Stimulated activated CD4-positive, alpha-beta T cell treated with anti-CD3 and anti-CD28 coated beads, TNF-alpha, amount 100 ng/mL, for 48 hours (primary cell): ENCODE measurements at regions not wholly inside any gene's neighbourhood (a gene's known extent, or its start where the extent isn't known, plus 50 kb on each side); places are given as distances from the start of the nearest gene placed in this dataset.
"Not testable (repeated sequence)": the region's sequence is repeated elsewhere in the genome, so short reads cannot be mapped to it uniquely, and the experiment has no call there.

Experiments used
- DNase-seq, 3 donors: peaks; one replicate each; pipeline ENCODE4 v3.0.0-alpha.2; 2020; ENCODE audit warnings: low read depth in 3 of 3

DNA sequence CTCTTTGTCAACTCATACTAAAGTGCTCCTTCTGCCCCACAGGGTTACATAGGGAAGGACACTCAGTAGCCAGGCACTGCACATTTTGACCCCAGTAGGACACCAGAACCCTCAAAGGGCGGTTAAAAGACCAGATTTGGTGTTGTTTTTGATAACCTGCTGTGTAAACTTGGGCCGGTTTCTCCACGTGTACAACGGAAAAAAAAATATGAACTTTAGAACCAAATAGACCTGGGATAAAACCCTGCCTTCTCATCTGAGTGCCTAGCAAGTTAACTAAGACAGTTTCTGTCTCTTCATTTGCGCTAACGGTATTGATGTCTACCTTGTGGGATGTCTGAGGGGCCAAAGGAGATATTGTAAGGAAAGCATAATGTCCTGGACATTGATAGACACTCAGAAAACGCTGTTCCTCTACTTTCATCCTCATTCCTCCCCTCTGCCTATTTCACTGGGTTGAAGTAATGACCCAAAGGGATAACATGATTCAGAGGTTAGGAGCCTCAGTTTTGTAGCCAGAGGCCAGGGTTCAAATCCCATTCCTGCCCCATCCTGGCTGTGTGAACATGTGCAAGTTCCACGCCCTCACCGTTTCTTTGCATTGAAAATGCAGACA lies 155.9 kb upstream of the LPP start:
- no peak for DNase-seq

DNA sequence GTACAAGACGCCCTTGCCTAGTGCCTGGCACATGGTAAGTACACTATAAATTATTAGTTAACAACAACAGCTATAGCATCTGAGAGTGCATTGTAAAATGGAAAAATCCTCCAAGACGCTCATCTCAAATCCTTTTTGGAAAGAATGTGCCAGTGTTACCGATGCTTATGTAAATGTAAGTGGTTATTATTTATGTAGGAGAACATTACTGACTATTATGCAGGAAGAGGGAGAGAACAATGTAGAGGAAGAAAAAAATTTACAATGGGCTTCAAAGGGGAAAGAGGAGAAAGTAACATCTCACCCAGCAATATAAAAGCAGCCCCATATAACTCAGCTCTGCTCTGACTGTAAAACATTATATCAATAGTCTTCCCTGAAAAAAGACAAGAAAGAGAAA lies 155.3 kb upstream of the LPP start:
- no peak for DNase-seq

DNA sequence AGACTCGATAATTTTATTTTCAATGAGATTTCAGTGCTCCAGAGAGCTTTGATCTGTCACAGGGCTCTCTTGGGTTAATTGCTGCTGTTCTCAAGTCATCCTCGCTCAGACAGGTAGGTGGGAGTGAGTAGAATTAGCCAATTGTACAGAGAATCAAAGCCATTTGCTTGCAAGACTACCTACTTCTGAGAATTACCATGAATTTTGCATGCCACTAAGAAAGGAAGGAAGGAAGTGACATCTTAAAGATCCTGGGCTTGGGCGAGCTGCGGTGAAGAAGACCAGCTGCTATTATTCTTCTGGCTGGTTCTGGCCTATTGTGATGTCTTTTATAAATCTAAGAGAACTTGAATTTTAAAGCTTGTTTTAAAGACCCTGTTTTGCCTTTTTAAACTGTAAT lies 154.1 kb upstream of the LPP start:
- no peak for DNase-seq

DNA sequence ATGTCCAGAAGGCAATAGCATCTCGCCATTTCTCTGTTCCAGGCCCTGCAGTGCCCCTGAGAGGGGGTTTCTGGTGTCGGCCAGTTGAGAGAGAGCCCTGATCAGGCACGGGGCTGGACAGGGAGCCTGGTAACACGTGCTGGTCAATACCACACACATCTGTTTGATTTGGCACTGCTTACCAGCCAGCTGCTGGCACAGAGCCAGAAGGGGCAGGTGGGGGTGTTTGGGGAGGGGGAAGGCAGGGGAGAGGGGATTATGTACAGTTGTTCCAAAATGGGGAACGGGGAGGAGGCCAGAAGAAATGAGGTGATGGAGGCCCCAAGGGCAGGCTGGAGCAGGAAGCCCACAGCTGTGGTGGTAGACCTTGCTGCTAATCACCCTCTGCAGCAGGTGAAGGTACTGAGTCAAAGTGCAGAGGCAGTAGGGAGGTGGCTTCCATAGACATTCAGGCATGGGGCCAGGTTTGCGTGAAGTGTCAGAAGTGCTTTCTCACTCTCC lies 153.5 kb upstream of the LPP start:
- DNase-seq, result no peak

DNA sequence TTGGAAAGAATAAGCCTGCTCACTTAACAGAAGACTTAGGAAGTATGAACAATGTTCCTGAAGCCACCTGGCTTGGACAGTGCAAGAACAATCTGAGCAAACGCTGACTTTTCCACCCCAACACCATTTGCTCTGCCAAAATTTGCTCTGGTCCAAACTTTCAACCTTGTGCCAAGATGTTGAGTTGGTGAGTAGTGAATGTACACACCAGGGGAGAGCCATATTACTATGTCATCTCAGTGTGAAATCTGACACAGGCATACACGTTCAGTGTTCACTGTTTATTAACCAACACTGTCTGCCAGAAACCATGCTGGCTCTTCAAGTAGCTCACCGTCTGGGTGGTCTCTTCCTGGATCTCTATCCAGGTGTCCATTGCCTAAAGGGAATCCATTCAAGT lies 152.9 kb upstream of the LPP start:
- DNase-seq, result no peak

DNA sequence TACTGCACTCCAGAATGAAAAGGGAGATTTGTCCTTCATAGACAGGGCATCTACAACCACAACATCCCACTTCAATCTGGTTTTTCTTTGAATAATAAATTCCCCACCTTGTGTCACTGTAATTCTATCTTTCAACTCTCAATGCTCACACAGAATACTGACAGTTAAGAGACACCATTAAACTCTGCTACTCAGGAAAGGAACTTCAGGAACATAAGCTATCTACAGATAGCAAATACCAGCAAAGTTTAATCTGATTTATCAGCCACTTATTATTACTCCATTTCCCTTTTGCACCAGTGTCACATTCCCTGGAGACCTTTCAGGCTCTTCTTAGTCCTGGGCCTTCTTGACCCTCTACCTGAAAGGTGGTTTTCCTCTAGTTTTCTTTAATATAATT lies 152.0 kb upstream of the LPP start:
- DNase-seq, result no peak

DNA sequence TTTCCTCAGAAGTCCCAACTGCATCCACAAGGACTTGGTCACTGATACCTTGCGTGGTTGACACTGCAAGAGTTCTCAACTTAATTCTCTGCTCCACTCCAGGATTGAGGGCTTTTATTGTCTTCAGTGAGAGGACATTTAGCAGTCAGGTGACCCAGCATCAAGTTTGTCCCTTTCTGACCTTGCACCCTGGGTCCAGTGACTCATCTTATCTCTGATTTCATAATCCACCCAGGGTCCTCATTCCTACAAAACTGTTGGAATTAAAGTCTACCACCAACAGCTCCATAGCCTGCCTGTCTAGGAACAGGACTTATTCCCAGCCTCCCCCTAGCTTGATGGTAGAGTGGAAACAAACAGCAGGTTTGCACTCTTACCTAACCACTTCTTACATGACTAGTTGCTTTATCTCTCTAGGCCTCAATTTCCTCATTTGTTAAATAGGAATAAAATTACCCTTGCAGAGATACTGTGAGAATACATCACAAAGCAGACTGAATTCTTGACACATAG lies 151.3 kb upstream of the LPP start:
- no peak for DNase-seq

DNA sequence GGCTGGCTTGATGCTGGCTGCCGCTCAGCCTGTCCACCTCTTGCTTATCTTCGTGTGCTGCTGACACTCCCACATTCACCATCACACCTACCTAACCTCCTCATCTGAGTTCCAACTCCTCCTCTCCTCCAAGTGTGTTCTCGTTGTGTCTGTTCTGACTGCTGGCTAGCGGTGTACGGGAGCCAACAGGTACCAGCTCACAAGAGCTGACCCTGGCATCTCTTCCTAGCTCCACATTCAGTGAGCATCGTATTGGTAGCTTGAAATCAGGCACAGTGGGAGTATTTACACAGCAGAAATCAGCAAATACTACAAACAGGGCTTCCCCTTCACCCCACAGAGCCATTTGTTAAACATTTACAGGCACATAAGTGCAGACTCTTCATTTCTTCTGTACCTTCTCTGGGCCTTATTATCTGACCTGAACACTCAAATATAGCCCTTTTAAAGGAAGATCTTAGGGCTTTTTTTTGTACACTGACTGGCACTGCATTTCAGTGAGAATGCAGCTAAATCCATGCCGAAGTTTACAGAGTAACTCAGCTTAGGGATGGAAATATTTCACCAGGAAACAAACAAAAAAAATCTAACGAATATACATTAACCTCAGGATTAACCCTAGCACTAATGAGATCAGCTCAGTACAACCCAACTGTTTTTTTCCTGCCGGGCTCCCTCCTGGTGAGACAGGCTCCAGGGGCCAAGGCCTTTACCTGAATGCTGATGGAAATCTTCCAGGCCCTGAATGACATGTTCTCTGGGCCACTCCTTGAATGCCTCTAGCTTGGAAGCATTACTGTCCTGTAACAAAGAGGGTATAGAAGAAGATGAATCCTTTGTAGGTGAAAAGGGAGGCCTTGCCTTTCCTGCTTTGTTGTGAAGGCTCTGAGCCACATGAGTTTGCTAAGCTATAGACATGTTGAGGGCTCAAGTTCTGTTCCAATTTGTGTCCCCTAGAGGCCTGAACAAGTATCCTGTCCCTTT lies 150.5 kb upstream of the LPP start:
- DNase-seq, result no peak

DNA sequence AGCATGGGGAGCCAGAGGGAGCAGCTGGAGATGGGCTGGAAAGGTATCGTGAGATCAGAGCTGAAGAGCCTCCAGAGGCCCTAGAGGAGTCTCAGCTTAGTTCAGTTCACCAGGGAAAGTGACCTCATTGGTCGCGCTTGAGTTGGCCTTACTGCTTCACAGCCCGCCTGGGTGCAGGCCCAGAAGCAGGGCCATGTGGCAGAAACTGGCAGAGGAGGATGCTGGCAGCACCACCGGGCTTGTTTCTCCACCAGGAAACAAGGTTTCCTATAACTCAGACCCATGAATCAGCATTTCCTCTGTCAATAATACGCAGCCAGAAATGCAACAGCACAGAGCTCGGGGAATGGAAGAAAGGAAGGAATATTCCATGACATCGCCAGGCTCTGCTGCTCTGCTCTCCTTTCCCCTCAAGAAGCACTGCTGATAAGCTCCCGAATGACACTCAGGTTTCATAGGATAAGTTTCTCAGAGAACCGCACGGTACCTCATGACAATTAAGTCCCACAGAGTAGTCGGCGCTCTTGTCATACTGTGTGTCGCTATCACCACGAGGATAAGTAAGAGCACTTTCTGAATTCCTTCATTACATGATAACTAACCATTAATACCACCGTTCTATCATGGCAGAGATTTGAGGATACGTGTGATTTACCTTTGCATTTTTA lies 147.1 kb upstream of the LPP start:
- DNase-seq, result no peak

DNA sequence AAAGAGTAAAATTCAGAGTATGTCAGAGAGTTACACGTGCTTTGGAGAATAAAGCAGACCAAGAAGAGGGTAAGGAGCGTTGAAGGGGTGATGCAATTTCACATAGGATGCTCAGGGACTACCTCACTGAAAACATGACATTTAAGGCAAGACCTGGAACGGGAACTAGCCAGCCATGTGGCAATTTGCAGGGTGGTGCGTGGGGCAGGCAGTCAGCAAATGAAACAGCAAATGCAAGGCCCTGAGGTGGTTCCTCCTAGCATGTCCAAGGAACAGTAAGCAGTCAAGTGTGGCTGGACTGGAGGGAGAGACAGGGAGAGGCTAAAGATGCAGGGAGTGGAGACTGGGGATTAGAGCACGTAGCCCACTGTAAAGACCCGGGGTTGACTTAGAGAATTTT lies 146.1 kb upstream of the LPP start:
- DNase-seq, result no peak

DNA sequence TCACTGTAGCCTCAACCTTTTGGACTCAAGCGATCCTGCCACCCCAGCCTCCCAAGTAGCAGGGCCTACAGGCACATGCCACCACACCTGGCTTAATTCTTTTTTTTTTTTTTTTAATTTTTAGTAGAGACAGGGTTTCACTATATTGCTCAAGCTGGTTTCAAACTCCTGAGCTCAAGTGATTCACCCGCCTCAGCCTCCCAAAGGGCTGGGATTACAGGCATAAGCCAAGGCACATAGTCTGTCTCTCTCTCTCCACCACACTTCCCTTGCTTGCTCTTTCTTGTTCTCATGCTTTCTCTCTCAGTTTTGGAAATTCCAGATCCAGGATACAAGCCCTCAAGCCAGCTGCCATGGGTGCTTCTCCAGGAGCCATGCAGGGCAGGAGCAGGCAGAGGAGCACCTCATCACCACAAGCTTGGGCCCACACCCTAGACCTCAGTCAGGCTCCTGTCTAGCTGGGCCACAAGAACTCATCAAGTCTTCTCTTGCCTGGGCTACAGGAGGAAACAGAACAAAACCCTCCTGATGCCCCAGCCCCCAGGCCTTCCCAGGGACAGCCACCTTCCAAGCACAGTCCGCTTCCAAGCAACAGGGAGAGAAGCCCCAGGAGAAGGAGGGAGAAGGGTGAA lies 145.3 kb upstream of the LPP start:
- DNase-seq, result no peak

DNA sequence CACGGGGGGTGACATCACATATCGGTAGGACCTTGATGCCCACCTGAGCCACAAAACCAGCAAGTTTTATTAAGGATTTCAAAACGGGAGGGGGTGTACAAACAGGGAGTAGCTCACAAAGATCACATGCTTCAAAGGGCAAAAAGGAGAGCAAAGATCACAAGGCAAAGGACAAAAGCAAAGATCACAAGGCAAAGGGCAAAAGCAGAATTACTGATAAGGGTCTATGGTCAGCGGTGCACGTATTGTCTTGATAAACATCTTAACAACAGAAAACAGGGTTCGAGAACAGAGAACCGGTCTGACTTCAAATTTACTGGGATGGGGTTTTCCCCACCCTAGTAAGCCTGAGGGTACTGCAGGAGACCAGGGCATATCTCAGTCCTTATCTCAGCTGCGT lies 143.5 kb upstream of the LPP start:
- no peak for DNase-seq

DNA sequence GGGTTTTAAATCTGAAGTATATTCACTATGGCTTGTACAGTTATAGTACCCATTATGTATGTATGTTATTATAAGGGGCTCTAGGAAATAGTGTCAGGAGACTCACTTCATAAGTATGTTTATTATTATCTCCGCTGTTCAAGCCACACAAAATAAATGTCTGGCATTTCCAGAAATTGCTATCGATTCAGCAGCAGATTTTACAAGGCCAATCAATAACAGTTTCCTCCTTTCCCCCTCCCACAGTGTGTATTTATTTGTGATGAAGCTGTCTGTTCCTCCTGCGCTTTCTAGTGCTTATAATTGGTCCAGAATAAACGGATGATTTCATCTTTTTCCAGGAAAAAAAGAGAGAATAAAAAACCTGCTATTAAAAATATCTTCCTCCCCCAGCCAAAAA lies 134.2 kb upstream of the LPP start:
- DNase-seq, result no peak

DNA sequence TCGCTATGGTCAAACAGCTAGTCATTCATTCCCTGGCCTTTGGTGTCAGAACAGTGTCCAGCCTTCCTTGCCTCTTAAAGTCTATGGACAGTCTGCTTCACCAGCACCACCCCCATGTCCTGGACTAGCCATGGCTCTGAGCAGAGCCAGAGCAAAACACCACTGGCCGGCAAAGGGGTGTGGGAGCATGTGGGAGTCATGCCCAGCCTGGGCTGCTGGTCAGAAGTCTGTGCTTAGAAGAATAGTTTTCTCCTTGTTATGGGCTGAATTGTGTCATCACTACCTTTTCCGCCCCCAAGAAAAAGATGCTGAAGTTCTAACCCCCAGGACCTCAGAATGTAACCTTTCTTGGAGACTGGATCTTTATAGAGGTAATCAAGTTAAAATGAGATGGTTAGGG lies 132.9 kb upstream of the LPP start:
- no peak for DNase-seq

DNA sequence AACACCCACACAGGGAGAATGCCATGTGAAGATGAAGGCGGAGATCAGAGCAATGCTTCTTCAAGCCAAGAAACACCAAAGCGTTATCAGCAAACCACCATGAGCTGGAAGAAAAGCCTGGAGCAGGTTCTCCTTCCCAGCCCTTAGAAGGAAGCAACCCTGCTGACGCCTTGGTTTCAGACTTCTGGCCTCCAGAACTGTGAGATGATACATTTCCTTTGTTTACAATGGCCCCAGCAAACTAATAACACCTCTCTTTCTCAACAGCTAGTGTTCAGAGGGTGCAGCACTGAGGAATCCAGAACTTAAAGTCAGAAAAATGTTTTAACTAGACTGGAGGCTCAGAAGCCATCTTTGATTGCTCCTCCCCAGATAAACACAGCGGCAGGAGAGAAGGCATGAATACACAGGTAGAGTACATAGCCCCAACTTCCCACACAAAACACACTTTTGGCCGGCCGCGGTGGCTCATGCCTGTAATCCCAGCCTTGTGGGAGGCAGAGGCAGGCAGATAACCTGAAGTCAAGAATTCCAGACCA lies 132.4 kb upstream of the LPP start:
- DNase-seq, result no peak

DNA sequence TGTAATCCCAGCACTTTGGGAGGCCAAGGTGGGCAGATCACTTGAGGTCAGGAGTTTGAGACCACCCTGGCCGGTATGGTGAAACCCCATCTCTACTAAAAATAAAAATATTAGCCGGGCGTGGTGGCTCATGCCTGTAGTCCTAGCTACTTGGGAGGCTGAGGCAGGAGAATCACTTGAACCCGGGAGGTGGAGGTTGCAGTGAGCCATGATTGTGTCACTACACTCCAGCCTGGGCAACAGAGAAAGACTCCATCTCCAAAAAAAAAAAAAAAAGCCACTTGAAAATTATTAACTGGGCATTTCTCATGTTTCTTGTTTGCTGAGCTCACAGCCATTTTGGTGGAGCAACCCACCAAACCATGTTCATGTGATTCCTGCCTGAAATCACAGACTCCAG lies 131.1 kb upstream of the LPP start:
- not testable (repeated sequence) for DNase-seq

DNA sequence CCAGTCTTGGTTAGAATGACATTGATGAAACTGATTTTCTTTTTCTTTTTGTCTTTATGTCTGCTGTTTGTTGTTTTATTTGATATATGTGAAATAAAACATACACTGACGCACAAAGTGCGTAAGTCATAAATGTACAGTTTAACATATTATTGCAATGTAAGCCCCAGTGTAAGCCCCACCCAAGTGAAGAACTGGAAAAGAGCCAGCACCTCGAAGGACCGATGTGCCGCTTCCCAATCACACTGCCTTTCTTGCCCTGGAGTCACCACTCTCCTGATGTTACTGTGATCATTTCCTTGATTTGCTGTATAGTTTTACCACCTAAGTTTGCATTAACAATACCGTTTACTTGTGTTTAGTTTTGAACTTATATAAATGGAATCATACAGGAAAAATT lies 128.4 kb upstream of the LPP start:
- DNase-seq, result no peak

DNA sequence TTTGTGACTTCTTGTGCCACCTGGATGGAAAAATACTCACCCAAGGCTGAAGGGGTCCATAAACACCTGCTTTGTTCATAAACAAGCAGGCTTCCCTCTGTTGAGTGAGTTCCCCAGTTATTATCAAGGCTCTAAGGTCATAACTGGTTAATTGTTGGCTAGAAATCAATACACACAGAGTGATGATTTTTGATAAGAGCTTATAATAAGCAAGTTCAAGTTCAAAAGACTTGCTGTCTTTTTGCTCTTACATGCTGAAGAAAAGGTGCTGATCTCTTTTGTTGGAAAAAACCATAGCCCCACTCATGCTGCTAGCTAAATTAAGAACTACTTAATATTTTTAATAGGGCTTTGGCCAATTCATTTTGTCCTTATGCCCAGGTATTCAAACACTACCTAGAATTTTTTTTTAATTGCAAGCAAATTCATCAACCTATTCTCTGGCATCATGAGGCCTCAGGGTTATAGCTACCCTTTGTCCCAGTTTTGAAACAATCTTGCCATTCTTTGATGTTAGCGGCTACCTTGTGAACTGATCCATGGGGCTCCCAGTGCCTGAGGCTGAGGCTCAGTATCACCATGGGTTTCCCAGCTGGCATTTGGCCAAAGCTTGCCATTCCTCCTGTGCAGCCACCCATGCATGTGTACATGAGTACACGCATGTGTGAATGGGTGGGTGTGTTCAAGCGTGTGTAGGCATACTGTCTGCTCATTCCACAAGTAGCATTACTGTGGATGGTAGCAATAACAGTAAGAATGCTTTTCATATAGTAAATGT lies 127.6 kb upstream of the LPP start:
- DNase-seq, result no peak

DNA sequence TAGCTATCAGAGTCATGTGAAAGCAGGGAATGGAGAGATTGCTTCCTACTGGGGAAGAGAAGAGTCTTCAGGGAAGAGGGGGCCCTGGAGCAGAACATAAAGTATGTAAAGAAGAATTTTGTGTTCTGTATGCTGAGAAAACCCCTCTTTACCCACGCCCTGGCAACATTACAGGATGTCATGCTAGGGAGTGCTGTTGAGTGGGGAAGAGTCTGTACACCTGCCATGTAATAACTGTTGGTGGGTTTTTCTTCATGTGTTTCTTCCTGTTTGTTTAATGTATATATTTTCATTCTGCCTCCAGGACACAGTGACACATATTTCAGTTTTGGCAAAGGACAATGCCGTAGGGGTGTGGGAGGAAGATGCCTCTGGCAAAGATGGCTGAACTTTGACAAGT lies 122.8 kb upstream of the LPP start:
- no peak for DNase-seq

DNA sequence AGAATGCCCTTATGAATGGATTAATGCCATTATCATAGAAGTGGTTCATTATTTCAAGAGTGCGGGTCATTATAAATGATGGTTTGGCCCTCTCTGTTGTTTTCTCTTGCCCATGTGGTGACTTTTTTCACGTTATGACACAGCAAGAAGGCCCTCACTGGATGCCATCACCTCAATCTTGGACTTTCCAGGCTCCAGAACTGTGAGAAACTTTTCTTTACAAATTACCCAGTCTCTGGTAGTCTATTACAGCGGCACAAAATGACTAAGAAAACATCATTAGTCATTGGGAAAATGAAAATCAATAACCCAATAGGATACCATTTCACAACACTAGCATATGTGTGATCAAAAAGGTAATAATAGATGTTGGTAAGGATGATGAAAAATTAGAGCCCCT lies 119.0 kb upstream of the LPP start:
- no peak for DNase-seq
